ENCODE measurements at regions not wholly inside any gene's neighbourhood (a gene's known extent, or its start where the extent isn't known, plus 50 kb on each side); places are given as distances from the start of the nearest gene placed in this dataset.

DNA sequence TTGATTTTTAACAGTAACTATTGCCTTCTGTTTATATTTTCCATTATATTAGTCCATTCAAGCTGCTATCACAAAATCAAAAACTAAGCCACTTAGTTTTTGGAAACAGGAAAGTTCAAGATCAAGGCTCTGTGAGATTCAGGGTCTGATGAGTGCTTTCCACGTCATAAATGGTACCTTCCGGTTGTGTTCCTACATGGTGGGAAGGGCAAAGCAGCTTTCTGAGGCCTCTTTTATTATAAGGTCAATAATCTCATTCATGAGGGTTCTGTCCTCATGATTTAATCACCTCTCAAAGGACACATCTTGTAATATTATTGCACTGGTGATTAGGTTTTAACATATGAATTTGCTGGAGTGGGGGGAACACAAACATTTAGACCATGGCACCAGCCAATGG is 152.0 kb downstream of the VGLL3 start:
- TF ChIP-seq, protein P1, sequence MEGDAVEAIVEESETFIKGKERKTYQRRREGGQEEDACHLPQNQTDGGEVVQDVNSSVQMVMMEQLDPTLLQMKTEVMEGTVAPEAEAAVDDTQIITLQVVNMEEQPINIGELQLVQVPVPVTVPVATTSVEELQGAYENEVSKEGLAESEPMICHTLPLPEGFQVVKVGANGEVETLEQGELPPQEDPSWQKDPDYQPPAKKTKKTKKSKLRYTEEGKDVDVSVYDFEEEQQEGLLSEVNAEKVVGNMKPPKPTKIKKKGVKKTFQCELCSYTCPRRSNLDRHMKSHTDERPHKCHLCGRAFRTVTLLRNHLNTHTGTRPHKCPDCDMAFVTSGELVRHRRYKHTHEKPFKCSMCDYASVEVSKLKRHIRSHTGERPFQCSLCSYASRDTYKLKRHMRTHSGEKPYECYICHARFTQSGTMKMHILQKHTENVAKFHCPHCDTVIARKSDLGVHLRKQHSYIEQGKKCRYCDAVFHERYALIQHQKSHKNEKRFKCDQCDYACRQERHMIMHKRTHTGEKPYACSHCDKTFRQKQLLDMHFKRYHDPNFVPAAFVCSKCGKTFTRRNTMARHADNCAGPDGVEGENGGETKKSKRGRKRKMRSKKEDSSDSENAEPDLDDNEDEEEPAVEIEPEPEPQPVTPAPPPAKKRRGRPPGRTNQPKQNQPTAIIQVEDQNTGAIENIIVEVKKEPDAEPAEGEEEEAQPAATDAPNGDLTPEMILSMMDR (conservative IDR thresholded peaks at IDR 0.05 in 1 of 2, IDR thresholded peaks at IDR 0.05 in 1 of 2; ENCODE audit: extremely low read depth in 1 of 2, insufficient read depth in 1 of 2, low read depth in 1 of 2, low read length in 2 of 2): no peak
- TF ChIP-seq EZH2 (IDR thresholded peaks at IDR 0.05; ENCODE audit: borderline replicate concordance, low read length): no peak
